Midbrain (tissue), 1 donor: ENCODE measurements at regions not wholly inside any gene's neighbourhood (a gene's known extent, or its start where the extent isn't known, plus 50 kb on each side); places are given as distances from the start of the nearest gene placed in this dataset.

Experiments
- DNase-seq: peaks from one replicate; lab custom pipeline; 2025; lab: John Stamatoyannopoulos, UW

DNA sequence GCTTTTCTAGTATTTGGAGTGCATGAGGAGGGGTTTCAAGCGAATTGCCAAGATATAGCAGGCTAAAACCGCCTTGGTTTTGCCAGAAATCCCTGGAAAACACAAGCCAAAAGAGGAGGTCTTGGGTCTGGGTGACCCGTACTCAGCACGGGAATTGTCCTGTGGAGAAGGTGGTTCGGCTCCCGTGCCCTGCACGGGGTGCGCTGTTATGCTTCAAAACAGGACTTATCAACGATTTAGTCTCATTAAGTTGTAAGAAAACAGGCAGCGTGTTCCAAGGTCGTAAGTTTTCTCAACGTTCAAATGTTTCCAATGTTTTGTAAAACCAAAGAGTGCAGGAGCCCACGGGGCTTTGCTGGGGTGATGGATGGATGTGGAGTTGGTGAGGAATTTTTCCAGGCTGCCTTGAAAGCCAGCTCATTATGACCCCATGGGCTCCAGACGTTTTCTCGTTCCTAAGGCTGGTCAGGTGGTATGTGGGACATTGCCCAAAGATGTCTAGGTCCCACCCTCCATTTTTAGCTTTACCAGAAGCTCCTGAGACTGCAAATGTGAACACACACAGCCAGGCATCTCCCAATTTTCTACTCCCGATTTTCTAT, 75.4 kb upstream of the CLDN14 start:
- DNase-seq = no peak

DNA sequence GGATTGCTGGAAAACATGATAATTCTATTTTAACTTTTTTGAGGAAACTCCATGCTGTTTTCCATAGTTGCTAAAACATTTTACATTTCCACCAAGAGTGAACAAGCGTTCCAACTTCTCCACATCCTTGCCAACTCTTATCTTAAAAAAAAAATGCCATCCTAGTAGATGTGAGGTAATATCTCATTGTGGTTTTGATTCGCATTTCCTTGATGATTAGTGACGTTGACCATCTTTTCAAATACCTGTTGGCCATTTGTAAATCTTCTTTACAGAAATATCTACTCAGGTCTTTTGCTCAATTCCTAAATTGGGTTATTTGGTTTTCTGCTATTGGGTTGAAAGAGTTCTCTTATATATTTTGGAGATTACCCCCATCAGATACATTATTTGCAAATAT, 77.4 kb upstream of the CLDN14 start:
- DNase-seq = no peak

DNA sequence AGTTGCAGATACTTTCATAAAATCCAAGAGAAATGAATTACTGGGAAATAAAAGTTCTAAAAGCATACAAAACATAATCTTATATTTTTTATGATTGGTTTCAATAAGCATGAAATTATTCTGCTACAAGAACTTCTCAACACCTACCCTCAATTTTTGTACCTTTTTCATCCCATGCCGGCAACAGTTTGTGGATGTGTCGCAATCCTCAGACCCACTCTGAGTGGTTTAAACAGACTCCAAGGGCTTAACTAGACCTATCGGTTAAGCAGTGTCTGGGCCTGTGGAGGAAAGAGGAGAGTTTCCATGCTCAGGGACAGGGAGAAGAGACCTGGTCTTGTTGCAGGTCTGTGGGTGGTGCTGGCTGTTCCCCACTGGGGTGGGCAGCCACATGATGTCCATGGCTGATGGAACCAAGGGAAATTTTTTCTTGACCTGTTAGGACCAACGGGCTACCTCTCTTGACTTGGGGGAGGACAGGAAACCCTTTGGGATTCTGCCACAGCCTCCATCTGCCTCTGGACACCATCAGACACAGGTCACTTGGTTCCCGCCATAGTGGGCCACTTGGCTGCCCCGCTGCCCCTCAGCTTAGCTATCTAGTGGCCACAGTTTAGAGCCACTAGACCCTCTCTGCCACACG, 81.1 kb upstream of the CLDN14 start:
- no peak for DNase-seq

DNA sequence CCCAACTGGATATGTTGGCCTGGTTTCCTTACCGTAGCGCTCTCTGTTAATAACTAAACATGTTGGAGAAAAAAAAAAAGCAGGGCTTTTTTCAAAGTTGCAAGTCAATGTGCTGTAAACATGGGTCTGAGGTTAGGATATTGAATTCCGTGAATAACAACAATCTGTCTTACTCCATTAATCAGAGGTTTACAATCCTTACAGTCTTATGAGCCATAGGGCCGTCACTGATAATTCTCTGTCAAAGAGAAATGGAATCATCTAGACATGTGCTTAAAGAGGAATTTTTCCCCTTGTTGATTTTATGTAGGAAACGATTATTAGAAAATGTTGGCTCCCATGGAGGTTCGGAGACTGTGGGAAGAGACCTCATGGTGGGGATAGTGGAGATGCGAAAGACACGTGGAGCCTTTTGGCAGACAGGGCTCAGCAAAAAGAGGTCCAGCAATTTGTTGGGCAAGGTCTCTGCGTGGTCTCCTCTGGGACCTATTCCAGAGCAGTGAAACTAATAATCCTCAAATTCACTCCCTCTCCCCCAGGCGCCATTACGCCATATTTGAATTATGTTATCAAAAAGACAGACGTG, 83.5 kb upstream of the CLDN14 start:
- DNase-seq = no peak

DNA sequence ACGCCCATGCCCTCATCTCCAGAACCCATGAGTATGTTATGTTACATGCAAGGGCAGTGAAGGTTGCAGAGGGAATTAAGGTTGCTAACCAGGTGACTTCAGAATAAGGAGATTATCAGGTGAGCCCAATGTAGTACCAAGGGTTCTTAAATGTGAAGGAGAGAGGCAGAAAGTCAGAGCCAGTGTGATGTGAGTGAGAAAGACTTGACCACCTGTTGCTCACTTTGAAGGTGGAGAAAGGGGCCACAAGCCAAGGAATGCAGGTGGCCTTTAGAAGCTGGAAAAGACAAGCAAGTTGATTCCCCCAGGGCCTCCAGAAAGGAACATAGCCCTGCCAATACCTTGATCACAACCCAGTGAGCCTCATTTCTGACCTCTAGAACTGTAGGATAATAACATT, 84.7 kb upstream of the CLDN14 start:
- DNase-seq = no peak

DNA sequence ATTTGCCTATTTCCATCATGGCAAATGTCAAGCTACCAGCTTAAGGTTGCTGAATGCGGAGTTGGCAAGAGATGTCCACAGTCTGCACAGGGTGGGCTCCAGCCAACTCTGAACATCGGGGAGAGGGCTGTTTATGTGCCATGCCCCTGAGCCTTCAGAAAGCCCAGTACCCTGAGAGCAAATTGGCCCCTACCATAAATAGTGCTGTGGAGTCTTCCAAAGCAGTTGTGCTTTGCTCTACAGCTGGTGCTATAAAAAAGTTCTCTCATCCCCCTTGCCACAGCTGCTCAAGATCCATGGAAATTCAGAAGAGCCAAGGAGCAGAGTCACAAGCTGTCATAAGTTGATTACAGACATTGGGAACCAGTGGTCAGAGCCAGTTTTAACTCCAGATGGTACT, 85.6 kb upstream of the CLDN14 start:
- no peak for DNase-seq

DNA sequence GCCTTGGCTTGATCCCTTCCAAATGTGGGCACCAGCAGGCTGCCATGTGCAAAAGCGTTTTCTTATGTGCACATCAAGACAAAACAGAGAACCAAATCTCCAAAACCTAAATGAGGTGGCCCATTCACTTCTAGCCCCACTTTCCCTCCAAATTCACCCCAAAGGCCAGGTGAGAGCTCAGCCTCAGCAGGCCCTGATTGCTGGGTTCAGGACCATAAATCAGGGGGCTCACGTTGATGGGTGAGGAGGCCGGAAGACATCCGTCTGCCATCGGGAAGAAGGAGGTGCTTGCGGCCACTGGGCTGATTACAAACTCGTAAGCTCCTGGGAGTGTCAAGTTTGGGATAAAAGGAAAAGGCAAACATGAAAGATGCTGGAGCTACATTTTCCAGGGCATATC, 86.7 kb upstream of the CLDN14 start:
- DNase-seq = no peak

DNA sequence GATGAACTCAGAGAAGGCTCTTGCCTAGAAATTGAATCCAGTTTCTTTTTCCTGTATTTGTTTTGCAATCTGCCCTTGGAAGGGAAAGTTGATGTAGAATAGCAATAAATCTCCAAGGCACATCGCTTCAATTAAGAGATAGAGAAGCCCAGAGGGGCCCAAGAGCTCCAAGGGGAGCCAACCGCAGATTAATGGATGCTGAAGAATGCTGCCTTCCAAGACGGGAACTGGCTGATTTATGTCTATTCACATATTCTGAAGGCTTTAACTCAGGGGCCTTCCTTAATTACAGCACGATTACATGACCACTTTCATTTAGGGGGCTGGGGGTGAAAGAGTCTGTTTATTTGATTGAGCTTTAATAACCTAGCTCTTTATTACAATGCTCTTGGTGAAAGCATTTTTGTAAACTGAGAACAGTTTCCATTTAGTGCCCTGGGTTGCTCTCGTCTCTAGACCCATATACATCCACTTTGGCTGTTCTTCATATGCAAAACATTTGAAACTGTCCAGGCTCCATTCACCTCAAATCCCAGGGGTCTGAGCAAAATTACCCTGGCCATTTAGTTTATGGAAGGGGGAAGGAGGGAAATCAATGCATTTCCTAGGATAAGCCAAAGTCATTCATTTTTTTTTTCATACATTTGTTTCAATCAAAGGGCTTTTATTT, 87.4 kb upstream of the CLDN14 start:
- DNase-seq = no peak

DNA sequence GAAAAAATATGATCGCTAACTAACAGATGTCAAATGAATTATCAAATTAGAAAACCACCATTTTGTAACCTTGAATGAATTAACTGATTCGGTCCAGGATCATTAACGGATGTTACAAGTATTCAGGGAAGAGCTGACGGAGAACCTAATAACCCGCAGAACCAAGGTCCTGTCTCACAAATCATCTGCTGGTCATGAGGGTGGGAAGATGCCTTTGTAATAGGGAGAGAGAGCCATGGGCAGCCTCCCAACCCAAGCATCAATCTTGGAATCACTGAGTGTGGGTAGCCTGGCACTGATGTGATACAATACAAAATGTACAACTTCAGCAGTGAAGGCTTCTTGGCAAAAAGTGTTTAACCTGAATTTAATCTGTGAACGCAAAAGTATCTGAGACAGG, 89.6 kb upstream of the CLDN14 start:
- no peak for DNase-seq

DNA sequence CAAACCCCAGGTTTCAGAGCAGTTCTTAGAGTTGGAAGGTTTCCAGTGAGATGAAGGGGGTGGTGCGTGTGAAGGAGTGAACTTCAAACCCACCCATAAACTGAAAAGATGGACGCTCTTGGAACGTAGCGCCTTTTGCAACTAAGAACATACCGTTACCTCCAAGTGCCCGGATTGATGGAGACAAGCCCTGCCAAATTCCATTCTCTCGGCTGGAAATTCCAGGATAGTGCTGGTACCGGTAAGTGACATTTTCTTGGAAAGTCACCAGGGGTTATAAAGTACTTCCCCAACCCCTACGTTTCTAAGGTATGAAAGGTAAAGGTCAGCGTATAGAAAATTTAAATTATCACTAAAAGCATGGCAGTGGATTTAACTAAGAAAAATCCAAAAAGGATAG, 91.6 kb upstream of the CLDN14 start:
- no peak for DNase-seq

DNA sequence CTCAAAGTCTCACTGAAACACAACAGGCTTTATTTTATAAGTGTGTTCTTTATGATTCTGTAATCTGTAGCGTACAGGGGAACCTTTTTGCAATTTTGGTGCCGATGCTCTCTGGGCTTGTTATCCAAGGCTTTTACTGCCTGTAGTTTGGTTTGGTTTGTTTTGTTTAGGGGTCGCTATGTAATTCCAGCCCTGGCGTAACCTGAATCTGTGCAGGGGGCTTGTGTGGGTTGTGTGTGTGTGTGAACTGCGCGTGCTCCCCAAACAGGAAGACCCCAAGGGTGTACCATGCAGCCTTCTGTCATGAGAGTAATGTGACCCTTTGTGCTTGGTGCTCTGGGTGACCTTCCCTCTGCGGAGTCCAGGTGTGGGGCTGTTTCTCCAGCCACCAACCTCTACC, 92.1 kb upstream of the CLDN14 start:
- no peak for DNase-seq

DNA sequence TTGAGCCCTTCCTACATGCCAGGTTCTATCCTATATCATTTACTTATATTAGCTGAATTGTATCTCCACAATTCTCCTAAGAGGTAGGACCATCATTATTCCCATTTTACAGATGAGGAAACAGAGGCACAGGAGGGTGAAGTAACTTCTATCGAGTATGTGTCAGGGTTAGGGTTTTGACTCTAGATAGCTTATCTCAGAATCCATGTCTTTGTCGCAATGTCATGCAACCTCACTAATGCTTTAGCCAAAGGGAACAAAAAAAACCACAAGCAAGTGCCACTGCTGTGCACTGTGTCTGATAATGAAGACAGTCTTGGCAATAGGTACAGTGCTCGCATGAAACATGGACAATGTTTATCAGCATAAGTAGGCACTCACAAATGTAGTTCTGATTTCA, 95.4 kb upstream of the CLDN14 start:
- DNase-seq = no peak

DNA sequence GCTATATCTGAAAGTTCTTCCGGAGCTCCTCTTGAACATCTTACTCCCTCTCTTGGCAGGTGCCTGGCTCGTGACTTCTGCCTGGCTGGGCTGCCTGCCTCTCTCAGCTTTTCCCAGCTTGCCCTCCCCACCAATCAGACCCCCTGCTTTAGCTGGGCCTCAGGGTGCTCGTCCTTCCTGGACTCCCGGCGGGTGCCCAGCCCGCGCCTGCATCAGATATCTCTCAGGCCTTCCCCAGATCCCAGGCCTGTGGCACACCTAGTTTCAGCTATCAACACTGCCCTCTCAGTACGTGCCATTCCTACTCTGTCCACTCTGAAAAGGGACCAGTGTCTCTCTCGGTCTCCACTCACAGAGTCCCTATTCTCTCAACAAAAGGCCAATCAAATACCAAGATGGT, 96.5 kb upstream of the CLDN14 start:
- peak; percentile 3 for DNase-seq

DNA sequence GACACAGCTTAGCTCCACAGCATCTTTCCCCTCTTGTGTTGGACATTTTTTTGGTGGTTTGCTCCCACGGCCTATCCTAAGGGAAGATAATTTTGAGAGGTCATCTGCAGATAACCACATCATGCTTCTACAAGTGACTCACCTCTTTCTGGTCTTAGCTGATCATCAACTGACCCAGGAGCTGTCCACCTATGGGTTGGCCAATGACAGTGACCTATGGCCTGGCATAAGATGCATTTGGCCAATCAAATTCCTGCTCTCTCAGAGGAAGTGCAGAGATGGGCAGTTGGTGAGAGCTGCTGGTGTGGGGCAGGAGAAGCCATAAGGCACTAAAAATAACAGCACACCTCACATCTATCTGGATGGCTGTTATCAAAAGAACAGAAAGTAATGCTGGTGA, 100.0 kb upstream of the CLDN14 start:
- no peak for DNase-seq

DNA sequence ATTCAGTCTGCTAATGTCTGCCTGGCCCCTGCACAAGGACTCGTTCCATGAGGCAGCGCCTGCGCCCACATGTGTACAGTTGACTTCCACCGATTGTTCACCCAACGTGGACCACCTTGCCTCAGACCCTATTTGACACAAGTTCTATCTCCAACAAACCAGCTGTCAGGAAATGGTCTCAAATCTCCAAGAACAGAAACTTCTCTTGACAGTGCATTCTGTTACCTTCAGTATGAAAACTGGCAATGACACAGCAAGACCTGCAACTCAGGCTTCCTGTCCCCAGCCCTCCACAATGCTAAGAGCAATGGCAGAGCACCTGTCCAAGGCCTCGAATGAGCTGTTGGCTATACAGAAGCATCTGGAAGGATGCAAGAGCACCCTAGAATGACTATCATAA, 102.3 kb upstream of the CLDN14 start:
- DNase-seq = no peak

DNA sequence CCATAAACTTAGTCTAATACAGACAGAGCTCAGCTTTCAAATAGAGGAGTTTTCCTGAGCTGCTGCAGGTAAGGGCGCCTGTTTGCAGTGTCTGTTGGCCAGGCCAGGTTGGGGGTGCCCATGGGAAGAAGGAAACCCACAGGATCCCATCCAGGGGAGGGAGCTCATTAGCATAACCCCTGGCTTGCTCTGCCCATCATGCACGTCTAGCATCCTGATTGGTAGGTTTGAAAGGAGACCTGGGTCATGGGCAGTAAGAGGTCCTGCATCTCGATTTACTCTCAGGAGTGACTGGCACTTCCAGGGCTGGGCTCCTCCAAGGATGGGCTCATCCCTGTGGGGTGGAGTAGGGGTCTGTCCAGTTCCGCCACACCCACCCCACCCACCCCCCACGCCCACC, 103.7 kb upstream of the CLDN14 start:
- no peak for DNase-seq

DNA sequence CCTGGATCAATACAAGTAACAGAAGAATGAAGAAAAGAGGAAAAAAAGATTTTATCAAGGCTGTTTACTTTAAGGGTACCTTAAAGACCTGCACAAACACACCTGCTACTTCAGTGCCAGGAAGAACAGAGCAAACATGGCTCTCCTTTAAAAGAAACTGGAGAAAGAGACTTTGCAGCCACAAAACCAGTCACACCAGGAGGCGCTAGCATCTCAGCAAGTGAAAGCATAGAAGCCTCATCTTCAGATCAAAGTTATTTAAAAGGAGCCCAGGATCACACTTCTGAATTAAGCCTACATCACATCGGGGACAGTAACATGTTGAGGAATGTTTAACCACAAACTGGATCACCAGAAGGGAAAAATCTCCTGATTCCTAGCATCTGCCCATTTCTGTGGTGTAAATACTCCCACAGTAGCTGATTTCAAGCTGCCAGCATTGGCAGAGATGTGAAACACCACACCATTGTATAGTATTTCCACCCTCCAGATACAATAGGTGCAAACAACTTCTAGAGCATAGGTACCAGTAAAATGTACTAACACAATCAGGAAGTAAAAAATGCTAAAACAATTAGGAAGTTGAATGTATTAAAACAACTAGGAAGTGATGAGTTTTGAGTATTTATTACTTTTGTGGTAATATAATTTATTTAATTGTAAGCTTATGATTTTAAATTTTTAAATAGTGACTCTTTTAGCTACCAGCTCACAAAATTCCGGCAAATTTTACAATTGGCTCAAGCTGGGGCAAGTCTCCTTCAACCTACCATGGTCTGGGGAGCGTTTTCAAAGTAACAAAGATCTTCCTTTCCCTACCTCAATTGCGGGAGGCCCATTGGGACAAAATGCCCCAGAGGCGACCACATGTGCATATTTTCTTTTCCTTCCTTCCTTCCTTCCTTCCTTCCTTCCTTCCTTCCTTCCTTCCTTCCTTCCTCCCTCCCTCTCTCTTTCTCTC, 105.3 kb upstream of the CLDN14 start:
- DNase-seq = no peak

DNA sequence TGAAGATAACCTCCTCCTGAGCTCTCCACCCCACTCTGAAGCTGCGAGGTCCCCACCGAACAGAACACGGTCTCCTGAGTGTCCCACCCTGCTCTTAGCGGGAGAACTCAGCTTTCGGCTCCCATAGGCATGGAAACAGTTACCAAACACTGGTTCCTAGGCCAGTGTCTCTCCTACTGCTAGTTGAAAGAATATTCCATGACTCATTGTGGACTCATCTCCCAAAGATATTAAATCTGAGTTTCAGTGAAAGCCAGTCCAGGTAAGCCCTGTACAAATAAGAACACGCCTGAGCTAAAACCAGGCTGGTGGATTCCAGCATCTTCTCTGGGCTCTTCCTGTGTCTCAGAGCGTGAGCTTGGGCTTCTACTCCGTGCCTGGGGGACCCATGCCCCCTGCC, 107.5 kb upstream of the CLDN14 start:
- DNase-seq = no peak

DNA sequence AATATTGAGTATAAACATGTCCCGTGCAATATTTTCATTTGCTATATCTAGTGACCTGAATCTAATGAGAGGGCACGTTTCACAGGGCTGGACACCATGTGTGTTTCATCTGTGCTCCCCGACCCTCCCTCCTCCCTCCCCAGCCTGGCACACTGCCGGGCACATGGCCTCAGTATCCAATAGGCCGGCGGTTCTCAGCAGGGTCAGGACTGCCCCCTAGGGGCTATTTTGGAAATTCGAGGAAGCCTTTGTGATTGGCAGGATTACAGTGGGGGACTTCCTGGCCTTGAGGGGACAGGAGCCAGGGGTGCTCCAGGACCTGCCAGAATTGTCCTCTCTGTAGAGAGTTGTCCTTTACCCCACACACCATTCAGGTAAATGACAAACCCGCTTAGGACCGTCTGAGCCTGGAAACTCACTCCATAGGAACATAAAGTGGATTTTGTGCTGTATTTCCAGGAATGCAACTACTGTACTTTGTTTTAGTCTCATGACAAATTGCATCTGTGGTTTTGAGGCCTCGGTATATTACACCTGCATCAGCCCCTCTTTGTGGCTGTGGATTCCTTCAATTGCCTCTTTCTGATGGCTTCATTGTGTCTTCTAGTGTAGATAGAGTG, 109.5 kb upstream of the SIM2 start:
- DNase-seq = peak; percentile 16

DNA sequence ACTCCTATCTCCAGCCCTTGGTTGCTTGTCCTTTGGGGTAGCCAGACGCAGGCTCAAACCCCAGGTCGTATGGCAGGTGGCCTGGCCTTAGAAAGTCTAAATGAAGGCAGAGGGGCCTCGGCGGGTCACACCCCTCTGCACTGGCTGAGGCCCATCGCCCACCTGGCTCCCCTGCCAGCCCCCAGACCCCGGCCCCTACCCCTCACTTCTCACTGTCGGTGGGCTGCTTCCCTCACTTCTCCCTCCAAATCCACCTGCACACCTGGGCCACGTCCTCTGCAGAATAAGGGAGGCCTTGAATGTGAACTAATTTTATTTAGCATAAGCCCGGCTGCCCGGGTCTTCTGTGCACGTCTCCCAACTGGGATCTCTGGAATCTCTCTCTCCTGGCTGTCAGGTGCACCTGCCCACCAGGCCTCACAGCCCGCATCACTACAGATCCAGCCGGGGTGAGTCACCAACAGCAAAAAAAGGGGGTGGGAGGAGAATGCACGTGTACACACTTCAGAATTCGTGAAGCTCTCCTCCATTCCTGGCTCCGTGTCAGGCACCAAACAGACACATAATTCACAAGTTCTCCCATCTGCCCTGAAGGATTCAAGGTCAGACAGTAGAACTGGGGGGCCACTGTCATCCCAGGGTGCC, 107.5 kb upstream of the SIM2 start:
- no peak for DNase-seq

DNA sequence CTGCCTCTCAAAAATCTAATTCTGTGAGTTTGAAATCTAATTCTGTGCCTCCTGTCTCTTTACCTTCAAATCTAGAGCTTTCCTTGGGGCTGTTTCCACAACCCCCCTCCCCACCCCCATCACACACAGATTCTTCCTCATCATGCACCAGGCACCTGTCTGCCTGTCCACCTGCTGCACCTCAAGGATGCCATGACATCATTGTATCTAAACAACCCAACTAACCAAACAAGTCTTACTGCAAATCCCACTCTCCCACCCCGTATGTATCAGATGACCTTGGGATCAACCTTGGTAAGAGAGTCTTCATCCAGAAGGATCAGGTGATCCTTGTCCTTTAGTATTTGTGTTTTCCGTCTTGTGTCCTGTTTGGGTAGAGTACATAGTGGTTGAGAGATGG, 102.7 kb upstream of the SIM2 start:
- DNase-seq = no peak
